Endothelial cell of umbilical vein (primary cell): ENCODE measurements at regions not wholly inside any gene's neighbourhood (a gene's known extent, or its start where the extent isn't known, plus 50 kb on each side); places are given as distances from the start of the nearest gene placed in this dataset.

Experiments used
- CTCF ChIP-seq, 2 donors: IDR thresholded peaks; 1 replicate in 1 of 2; 2 replicates in 1 of 2; pipeline ENCODE4 v1.5.1; 2011; ENCODE audit warnings: low read length in 2 of 2, mild to moderate bottlenecking in 2 of 2, moderate library complexity in 2 of 2, control low read depth in 1 of 2, inconsistent platforms in 1 of 2, low read depth in 1 of 2; ENCODE audit not compliant: insufficient read depth in 1 of 2; ENCODE audit errors: extremely low read depth in 1 of 2
- EZH2 ChIP-seq: IDR thresholded peaks from 2 replicates; pipeline ENCODE4 v1.6.1; 2012; ENCODE audit warnings: borderline replicate concordance, low read depth, mild to moderate bottlenecking, moderate library complexity, low read length, inconsistent platforms; ENCODE audit not compliant: severe bottlenecking
- FOS ChIP-seq: IDR thresholded peaks from 2 replicates; pipeline ENCODE4 v1.6.1; 2011; ENCODE audit warnings: mild to moderate bottlenecking, low read length, moderate library complexity, borderline replicate concordance; ENCODE audit not compliant: insufficient read depth
- JUN ChIP-seq: IDR thresholded peaks from 2 replicates; pipeline ENCODE4 v1.6.1; 2011; ENCODE audit warnings: borderline replicate concordance, low read depth; ENCODE audit not compliant: insufficient read length, insufficient read depth
- MAX ChIP-seq: IDR thresholded peaks from 2 replicates; pipeline ENCODE4 v1.6.1; 2011; ENCODE audit not compliant: insufficient read depth, insufficient read length
- MYC ChIP-seq: IDR thresholded peaks from one replicate; pipeline ENCODE4 v1.6.1; 2011; ENCODE audit warnings: mild to moderate bottlenecking, low read depth, low read length
- POLR2A ChIP-seq: IDR thresholded peaks from 2 replicates; pipeline ENCODE4 v1.6.1; 2012; ENCODE audit warnings: low read depth, mild to moderate bottlenecking, control low read depth, low read length
- POLR2AphosphoS5 ChIP-seq: IDR thresholded peaks from 2 replicates; pipeline ENCODE4 v1.6.1; 2012; ENCODE audit warnings: low read depth, mild to moderate bottlenecking, control low read depth, low read length, moderate library complexity; ENCODE audit not compliant: insufficient read depth

GRCh38 chr7:83799333-83799732, 150.4 kb upstream of the SEMA3E start:
- TF ChIP-seq EZH2 (no peak), CTCF (IDR thresholded peaks at IDR 0.05; ENCODE audit: extremely low read depth in 1 of 2, insufficient read depth in 1 of 2, low read depth in 1 of 2, low read length in 2 of 2) (no peak), MYC (no peak), POLR2A (no peak), POLR2AphosphoS5 (no peak), FOS (no peak), MAX (no peak), JUN (no peak)
